HG02610 (cell line): ENCODE measurements at regions not wholly inside any gene's neighbourhood (a gene's known extent, or its start where the extent isn't known, plus 50 kb on each side); places are given as distances from the start of the nearest gene placed in this dataset.
"Not testable (repeated sequence)": the region's sequence is repeated elsewhere in the genome, so short reads cannot be mapped to it uniquely, and the experiment has no call there.

Source experiments
- ATAC-seq: cut with Tn5 transposase; IDR thresholded peaks from one replicate; pipeline ENCODE4 v1.9.1; 2021; ENCODE audit warnings: mild to moderate bottlenecking, moderate library complexity; ENCODE audit not compliant: unreplicated experiment

- ATAC-seq = no peak
Observed at GRCh38 chr3:106908181-106908938, 468.9 kb upstream of the CCDC54 start.

- no peak for ATAC-seq
Observed at GRCh38 chr3:106913111-106913698, 464.0 kb upstream of the CCDC54 start.

GRCh38 chr3:106913966-106914365 is 463.3 kb upstream of the CCDC54 start:
- ATAC-seq = no peak

- ATAC-seq = no peak
Observed at GRCh38 chr3:106920609-106921008, 456.6 kb upstream of the CCDC54 start.

- ATAC-seq = no peak
Observed at GRCh38 chr3:106929081-106929480, 448.2 kb upstream of the CCDC54 start.

GRCh38 chr3:106930086-106930485 is 447.2 kb upstream of the CCDC54 start:
- ATAC-seq = no peak

- ATAC-seq = no peak
Observed at GRCh38 chr3:106931904-106932303, 445.3 kb upstream of the CCDC54 start.

GRCh38 chr3:106936337-106936736 is 440.9 kb upstream of the CCDC54 start:
- no peak for ATAC-seq

- ATAC-seq = no peak
Observed at GRCh38 chr3:106942051-106942450, 435.2 kb upstream of the CCDC54 start.

GRCh38 chr3:106943071-106943470 is 434.2 kb upstream of the CCDC54 start:
- ATAC-seq = no peak

GRCh38 chr3:106945435-106945834 is 431.8 kb upstream of the CCDC54 start:
- no peak for ATAC-seq

GRCh38 chr3:106946866-106947265 is 430.4 kb upstream of the CCDC54 start:
- ATAC-seq = no peak

GRCh38 chr3:106957029-106957428 is 420.2 kb upstream of the CCDC54 start:
- no peak for ATAC-seq

- no peak for ATAC-seq
Observed at GRCh38 chr3:106962993-106963392, 414.2 kb upstream of the CCDC54 start.

GRCh38 chr3:106963442-106963841 is 413.8 kb upstream of the CCDC54 start:
- no peak for ATAC-seq

- ATAC-seq = no peak
Observed at GRCh38 chr3:106965307-106965706, 411.9 kb upstream of the CCDC54 start.

GRCh38 chr3:106969596-106969995 is 407.6 kb upstream of the CCDC54 start:
- no peak for ATAC-seq

GRCh38 chr3:106981392-106981791 is 395.8 kb upstream of the CCDC54 start:
- ATAC-seq = no peak

GRCh38 chr3:106985721-106986120 is 391.5 kb upstream of the CCDC54 start:
- no peak for ATAC-seq

- ATAC-seq = peak; percentile 56
Observed at GRCh38 chr3:106998841-106999682, 378.2 kb upstream of the CCDC54 start.

GRCh38 chr3:107001635-107002034 is 375.6 kb upstream of the CCDC54 start:
- ATAC-seq = no peak

GRCh38 chr3:107005352-107005751 is 371.9 kb upstream of the CCDC54 start:
- ATAC-seq = not testable (repeated sequence)
